NCI-H524 treated with DMSO at 0.1 percent for 48 hours (cell line): ENCODE measurements at regions not wholly inside any gene's neighbourhood (a gene's known extent, or its start where the extent isn't known, plus 50 kb on each side); places are given as distances from the start of the nearest gene placed in this dataset.

Source experiments
- DNase-seq: peaks from one replicate; lab custom pipeline; 2025; lab: John Stamatoyannopoulos, UW

DNA sequence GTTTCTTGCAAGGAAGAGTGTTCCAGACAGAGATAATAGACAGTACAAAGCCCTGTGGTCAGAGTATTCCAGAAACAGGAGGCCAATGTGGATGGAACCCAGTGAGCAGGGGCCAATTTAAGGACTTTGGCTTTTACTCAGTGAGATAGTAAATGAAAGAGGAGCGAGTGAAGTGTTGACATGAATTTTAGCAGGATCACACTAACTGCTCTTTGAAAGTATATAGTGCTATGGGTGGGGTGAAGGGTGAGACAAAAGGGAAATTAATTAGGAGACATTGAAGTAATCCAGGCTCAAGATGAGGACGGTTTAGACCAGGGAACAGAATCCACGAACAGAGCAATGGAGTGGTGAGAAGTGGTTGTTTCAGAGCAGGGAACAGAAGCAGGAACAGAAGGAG is 62.2 kb upstream of the TES start:
- no peak for DNase-seq

DNA sequence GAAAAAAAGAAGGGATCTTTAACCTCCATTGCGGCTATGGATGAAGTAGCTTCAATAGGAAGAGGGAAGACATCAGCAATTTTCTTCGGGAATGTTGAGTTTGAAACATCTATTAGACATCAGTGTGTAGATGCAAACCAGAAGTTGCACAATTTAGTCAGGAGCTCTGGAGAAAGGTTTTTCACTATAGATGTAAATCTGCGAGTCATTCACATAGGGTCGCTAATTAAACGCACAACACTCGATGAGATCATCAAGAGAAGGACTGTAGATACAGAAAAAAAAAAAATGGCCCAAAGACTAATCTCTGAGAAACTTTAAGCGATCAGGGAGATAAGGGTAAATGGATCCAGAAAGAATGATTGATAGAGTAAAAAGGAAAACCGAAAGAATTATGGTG is 61.7 kb upstream of the TES start:
- no peak for DNase-seq

GRCh38 chr7:116150588-116150987 is 59.8 kb upstream of the TES start:
- no peak for DNase-seq

- no peak for DNase-seq
Measured at GRCh38 chr7:116152276-116152675, 58.1 kb upstream of the TES start.

DNA sequence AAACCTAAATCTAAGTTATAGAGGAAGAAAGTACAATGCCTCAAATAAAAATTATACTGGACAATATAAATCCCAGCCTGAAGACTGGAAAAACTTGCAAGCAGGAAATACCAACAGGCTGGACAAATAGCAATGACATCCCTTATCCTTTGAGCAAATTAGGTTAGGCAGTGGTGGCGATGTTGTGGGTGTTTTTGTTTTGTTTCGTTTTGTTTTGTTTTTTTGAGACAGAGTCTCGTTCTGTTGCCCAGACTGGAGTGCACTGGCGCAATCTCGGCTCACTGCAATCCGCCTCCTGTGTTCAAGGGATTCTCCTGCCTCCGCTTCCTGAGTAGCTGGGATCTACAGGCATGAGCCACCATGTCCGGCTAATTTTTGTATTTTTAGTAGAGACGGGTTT is 57.3 kb upstream of the TES start:
- no peak for DNase-seq

GRCh38 chr7:116159711-116160110 is 50.6 kb upstream of the TES start:
- DNase-seq = no peak
